Small intestine (tissue), 7 donors: ENCODE measurements at regions not wholly inside any gene's neighbourhood (a gene's known extent, or its start where the extent isn't known, plus 50 kb on each side); places are given as distances from the start of the nearest gene placed in this dataset.

Source experiments
- DNase-seq, 2 donors: peaks; one replicate each; pipeline versions ENCODE4 v3.0.0 to v3.0.0-alpha.2; 2013
- FAIRE-seq: peaks from 2 replicates; lab custom pipeline; 2012; peaks lifted over from hg19 to GRCh38; lab: Jason Lieb, UNC
- H3K27ac ChIP-seq, 3 donors: one replicate each; pipeline ENCODE4 v1.5.1; 2013; ENCODE audit warnings: low read length in 2 of 3, mild to moderate bottlenecking in 2 of 3, control low read depth in 1 of 3, inconsistent platforms in 1 of 3, low read depth in 1 of 3, moderate library complexity in 1 of 3
- H3K27me3 ChIP-seq, 3 donors: one replicate each; pipeline ENCODE4 v1.6.1; 2013; ENCODE audit warnings: low read length in 3 of 3, inconsistent platforms in 1 of 3; ENCODE audit not compliant: control insufficient read depth in 3 of 3, insufficient read depth in 3 of 3
- H3K36me3 ChIP-seq, 3 donors: one replicate each; pipeline ENCODE4 v1.6.1; 2013; ENCODE audit warnings: low read length in 3 of 3, inconsistent platforms in 1 of 3, low read depth in 1 of 3, mild to moderate bottlenecking in 1 of 3, moderate library complexity in 1 of 3; ENCODE audit not compliant: control insufficient read depth in 3 of 3, insufficient read depth in 2 of 3
- H3K4me1 ChIP-seq, 3 donors: one replicate each; pipeline ENCODE4 v1.6.1; 2013; ENCODE audit warnings: low read length in 2 of 3, inconsistent platforms in 1 of 3, low read depth in 1 of 3, mild to moderate bottlenecking in 1 of 3, moderate library complexity in 1 of 3; ENCODE audit not compliant: control insufficient read depth in 3 of 3, insufficient read depth in 2 of 3
- H3K4me3 ChIP-seq, 3 donors: one replicate each; pipeline ENCODE4 v1.5.1; 2013; ENCODE audit warnings: low read length in 3 of 3, control low read depth in 1 of 3, inconsistent platforms in 1 of 3, low read depth in 1 of 3, mild to moderate bottlenecking in 1 of 3, moderate library complexity in 1 of 3
- H3K9me3 ChIP-seq, 2 donors: one replicate each; pipeline ENCODE4 v1.6.1; 2013; ENCODE audit warnings: low read depth in 1 of 2, low read length in 1 of 2; ENCODE audit not compliant: control insufficient read depth in 2 of 2, insufficient read depth in 1 of 2
- WGBS, 3 donors: extraction: QIAGEN DNeasy Blood & Tissue Kit; methylation state at CpG; one replicate each; pipeline ENCODE4 v1.1.7; 2013; 5-methylcytosine and 5-hydroxymethylcytosine counted together
- donor health status: healthy with polysubstance abuse.
- donor health status: control.
- donor health status: control.
- donor health status: Bipolar disorder and iron deficiency.
- donor health status: healthy.

GRCh38 chr11:29263971-29264682 is 752.7 kb downstream of the KCNA4 start:
- Histone ChIP-seq H3K9me3 (no peaks in the 10 kb centered on the region), H3K4me1 (no peaks in the 10 kb centered on the region), H3K4me3 (no peak overlapping the region), H3K27ac (no peak overlapping the region), H3K36me3 (no peaks in the 10 kb centered on the region), H3K27me3 (no peaks in the 10 kb centered on the region)
- FAIRE-seq (no peak), DNase-seq (no peak)
- 73 to 83% (median 76%) methylated on average over 5 of the region's 5 CpGs for WGBS, 3 donors

- Histone ChIP-seq H3K4me3 (no peak overlapping the region), H3K27me3 (no peaks in the 10 kb centered on the region), H3K36me3 (no peaks in the 10 kb centered on the region), H3K9me3 (no peaks in the 10 kb centered on the region), H3K27ac (no peak overlapping the region), H3K4me1 (no peaks in the 10 kb centered on the region)
- no peak for FAIRE-seq
- no peak for DNase-seq
These were observed 755.0 kb downstream of the KCNA4 start for GRCh38 chr11:29261831-29262230.

DNA sequence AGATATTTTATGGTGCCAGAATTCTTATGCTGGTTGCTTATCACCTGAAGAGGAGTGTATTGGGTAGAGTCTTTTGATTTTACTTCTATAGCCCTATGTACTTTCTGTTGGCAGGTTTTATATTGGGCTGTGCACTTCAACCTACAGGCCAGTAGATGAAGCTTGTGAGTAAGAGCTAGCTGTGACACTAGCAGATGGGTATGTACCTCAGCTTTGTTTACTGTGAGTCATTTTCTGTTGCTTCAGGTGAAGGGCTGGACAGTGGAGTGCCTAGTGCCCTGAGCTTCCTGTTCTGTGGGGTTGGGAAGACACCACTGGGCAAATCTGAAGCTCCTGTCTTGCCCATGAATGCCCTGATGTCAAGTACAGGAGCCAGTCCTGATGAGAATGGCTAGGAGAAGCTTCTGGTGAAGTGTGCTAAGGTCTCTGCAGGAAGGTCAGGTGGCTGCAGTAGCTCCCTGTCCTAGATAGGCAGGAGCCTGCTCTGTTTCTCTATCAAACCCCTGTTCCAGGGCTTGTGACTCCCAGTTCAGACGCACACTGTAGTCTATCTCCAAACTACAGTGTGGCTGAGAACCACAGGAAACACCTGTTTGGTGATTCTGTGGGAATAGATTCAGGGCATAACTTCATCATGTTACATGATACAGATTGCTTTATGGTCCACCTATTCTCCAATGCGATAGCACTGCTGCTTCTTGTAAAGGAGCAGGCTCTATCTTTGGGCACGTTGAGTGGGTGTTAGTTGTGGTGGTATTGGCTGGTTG is 755.7 kb downstream of the KCNA4 start:
- no peaks in the 10 kb centered on the region for H3K36me3 ChIP-seq
- H3K9me3 ChIP-seq, result no peaks in the 10 kb centered on the region
- WGBS, 3 donors, result 82 to 89% (median 87%) methylated on average over 3 of the region's 3 CpGs
- H3K4me1 ChIP-seq, result no peaks in the 10 kb centered on the region
- peak in 1 of 2 donors; percentile 5 for DNase-seq
- no peak for FAIRE-seq
- H3K27ac ChIP-seq, result no peak overlapping the region
- H3K27me3 ChIP-seq, result no peaks in the 10 kb centered on the region
- no peak overlapping the region for H3K4me3 ChIP-seq

DNA sequence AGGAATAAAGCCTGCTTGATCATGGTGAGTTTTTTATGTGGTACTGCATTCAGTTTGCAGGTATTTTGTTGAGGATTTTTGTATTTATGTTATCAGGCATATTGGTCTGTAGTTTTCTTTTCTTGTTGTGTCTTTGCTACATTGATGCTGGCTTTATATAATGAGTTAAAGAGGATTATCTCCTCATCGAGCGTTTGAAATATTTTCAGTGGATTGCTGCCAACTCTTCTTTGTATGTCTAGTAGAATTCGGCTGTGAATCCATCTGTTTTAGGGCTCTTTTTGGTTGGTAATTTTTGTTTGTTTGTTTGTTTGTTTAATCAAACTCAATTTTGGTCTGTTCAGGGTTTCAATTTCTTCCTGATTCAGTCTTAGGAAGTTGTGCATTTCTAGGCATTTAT is 758.4 kb downstream of the KCNA4 start:
- no peaks in the 10 kb centered on the region for H3K4me1 ChIP-seq
- no peaks in the 10 kb centered on the region for H3K36me3 ChIP-seq
- FAIRE-seq (no peak), DNase-seq (no peak)
- no peak overlapping the region for H3K4me3 ChIP-seq
- H3K9me3 ChIP-seq, result no peaks in the 10 kb centered on the region
- WGBS, 3 donors, result 57 to 85% (median 62%) methylated on average over 3 of the region's 3 CpGs
- no peak overlapping the region for H3K27ac ChIP-seq
- no peaks in the 10 kb centered on the region for H3K27me3 ChIP-seq

GRCh38 chr11:29256580-29256979 is 760.2 kb downstream of the KCNA4 start:
- H3K4me3 ChIP-seq, result no peak overlapping the region
- no peaks in the 10 kb centered on the region for H3K4me1 ChIP-seq
- DNase-seq (no peak), FAIRE-seq (no peak)
- 0% methylated on average over 1 of the region's 1 CpG for WGBS, 3 donors
- no peaks in the 10 kb centered on the region for H3K9me3 ChIP-seq
- no peaks in the 10 kb centered on the region for H3K27me3 ChIP-seq
- no peaks in the 10 kb centered on the region for H3K36me3 ChIP-seq
- no peak overlapping the region for H3K27ac ChIP-seq

DNA sequence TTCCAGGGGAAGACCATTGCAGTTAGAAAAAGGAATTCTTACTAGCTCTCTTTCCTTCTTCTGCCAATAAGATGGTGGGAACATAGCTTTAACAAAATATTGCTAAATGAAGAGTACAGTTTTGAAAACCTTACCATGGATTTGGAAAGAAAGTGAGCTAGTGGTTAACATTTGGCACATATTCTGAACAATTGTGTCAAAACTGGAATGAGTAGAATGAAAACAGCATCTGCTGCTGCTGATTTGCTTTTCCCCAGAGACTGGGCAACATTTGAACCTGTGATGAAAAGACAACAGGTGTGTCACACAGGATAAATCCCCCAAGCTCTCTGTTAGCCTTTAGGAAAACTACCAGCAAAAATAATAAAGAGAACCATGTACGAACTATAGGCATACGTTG is 761.4 kb downstream of the KCNA4 start:
- no peaks in the 10 kb centered on the region for H3K4me1 ChIP-seq
- no peak overlapping the region for H3K4me3 ChIP-seq
- no peaks in the 10 kb centered on the region for H3K36me3 ChIP-seq
- H3K9me3 ChIP-seq, result no peaks in the 10 kb centered on the region
- H3K27ac ChIP-seq, result no peak overlapping the region
- FAIRE-seq (no peak), DNase-seq (no peak)
- no peaks in the 10 kb centered on the region for H3K27me3 ChIP-seq
- 86 to 91% (median 88%) methylated on average over 2 of the region's 2 CpGs for WGBS, 3 donors

GRCh38 chr11:29251738-29252137 is 765.1 kb downstream of the KCNA4 start:
- Histone ChIP-seq H3K27me3 (no peaks in the 10 kb centered on the region), H3K36me3 (no peaks in the 10 kb centered on the region), H3K27ac (no peak overlapping the region), H3K4me3 (no peak overlapping the region), H3K4me1 (no peaks in the 10 kb centered on the region), H3K9me3 (no peaks in the 10 kb centered on the region)
- FAIRE-seq (no peak), DNase-seq (no peak)
- 69 to 84% (median 72%) methylated on average over 4 of the region's 4 CpGs for WGBS, 3 donors

GRCh38 chr11:29249713-29250112 is 767.1 kb downstream of the KCNA4 start:
- H3K27ac ChIP-seq, result no peak overlapping the region
- H3K4me1 ChIP-seq, result no peaks in the 10 kb centered on the region
- FAIRE-seq, result no peak
- no peaks in the 10 kb centered on the region for H3K9me3 ChIP-seq
- no peaks in the 10 kb centered on the region for H3K27me3 ChIP-seq
- DNase-seq, result no peak
- no peak overlapping the region for H3K4me3 ChIP-seq
- no peaks in the 10 kb centered on the region for H3K36me3 ChIP-seq
- 76 to 83% (median 77%) methylated on average over 2 of the region's 2 CpGs for WGBS, 3 donors
